Trophoblast cell (in vitro differentiated cells and primary cell): ENCODE measurements at regions not wholly inside any gene's neighbourhood (a gene's known extent, or its start where the extent isn't known, plus 50 kb on each side); places are given as distances from the start of the nearest gene placed in this dataset.

Source experiments
- DNase-seq, 2 donors: peaks; one replicate each; pipeline ENCODE4 v3.0.0-alpha.2; 2016
- H2AFZ ChIP-seq: 2 replicates; pipeline ENCODE4 v1.6.1; 2013; ENCODE audit warnings: low read length, moderate library complexity, mild to moderate bottlenecking; ENCODE audit not compliant: insufficient read depth, poor library complexity
- H2AK5ac ChIP-seq: 2 replicates; pipeline ENCODE4 v1.6.1; 2013; ENCODE audit warnings: mild to moderate bottlenecking, low read length
- H2BK120ac ChIP-seq: 2 replicates; pipeline ENCODE4 v1.6.1; 2013; ENCODE audit warnings: low read length, mild to moderate bottlenecking, moderate library complexity; ENCODE audit not compliant: insufficient read depth, poor library complexity
- H2BK12ac ChIP-seq: 2 replicates; pipeline ENCODE4 v1.6.1; 2013; ENCODE audit warnings: mild to moderate bottlenecking, low read length, moderate library complexity
- H2BK5ac ChIP-seq: 2 replicates; pipeline ENCODE4 v1.6.1; 2013; ENCODE audit warnings: low read length, low read depth, moderate library complexity, mild to moderate bottlenecking; ENCODE audit not compliant: poor library complexity
- H3K14ac ChIP-seq: 2 replicates; pipeline ENCODE4 v1.6.1; 2013; ENCODE audit warnings: mild to moderate bottlenecking, low read length
- H3K18ac ChIP-seq: 2 replicates; pipeline ENCODE4 v1.6.1; 2013; ENCODE audit warnings: mild to moderate bottlenecking, low read length
- H3K23ac ChIP-seq: 2 replicates; pipeline ENCODE4 v1.6.1; 2013; ENCODE audit warnings: low read length
- H3K27ac ChIP-seq: 2 replicates; pipeline ENCODE4 v1.5.1; 2013; ENCODE audit warnings: low read depth, mild to moderate bottlenecking, inconsistent platforms, low read length, moderate library complexity
- H3K27me3 ChIP-seq: 2 replicates; pipeline ENCODE4 v1.6.1; 2013; ENCODE audit warnings: inconsistent platforms, mild to moderate bottlenecking, low read length, moderate library complexity; ENCODE audit not compliant: insufficient read depth
- H3K36me3 ChIP-seq, 2 experiments: 1 replicate in 1 of 2; 2 replicates in 1 of 2; pipeline ENCODE4 v1.6.1; 2013; ENCODE audit warnings: low read length in 2 of 2, mild to moderate bottlenecking in 2 of 2, moderate library complexity in 1 of 2; ENCODE audit not compliant: insufficient read depth in 2 of 2, control insufficient read depth in 1 of 2
- H3K4ac ChIP-seq: 2 replicates; pipeline ENCODE4 v1.6.1; 2013; ENCODE audit warnings: low read depth, mild to moderate bottlenecking, low read length, moderate library complexity
- H3K4me1 ChIP-seq, 2 experiments: 1 replicate in 1 of 2; 2 replicates in 1 of 2; pipeline ENCODE4 v1.6.1; 2013; ENCODE audit warnings: low read length in 2 of 2, mild to moderate bottlenecking in 2 of 2, moderate library complexity in 1 of 2; ENCODE audit not compliant: insufficient read depth in 2 of 2, control insufficient read depth in 1 of 2
- H3K4me2 ChIP-seq: 2 replicates; pipeline ENCODE4 v1.6.1; 2013; ENCODE audit warnings: inconsistent platforms, mild to moderate bottlenecking, low read length, moderate library complexity
- H3K4me3 ChIP-seq: 2 replicates; pipeline ENCODE4 v1.5.1; 2013; ENCODE audit warnings: mild to moderate bottlenecking, low read depth, low read length, inconsistent platforms
- H3K79me1 ChIP-seq: one replicate; pipeline ENCODE4 v1.6.1; 2013; ENCODE audit warnings: low read length
- H3K79me2 ChIP-seq: 2 replicates; pipeline ENCODE4 v1.6.1; 2013; ENCODE audit warnings: low read length, mild to moderate bottlenecking; ENCODE audit not compliant: control insufficient read depth, insufficient read depth, poor library complexity
- H3K9ac ChIP-seq: 2 replicates; pipeline ENCODE4 v1.6.1; 2013; ENCODE audit warnings: mild to moderate bottlenecking, low read length
- H3K9me3 ChIP-seq: 2 replicates; pipeline ENCODE4 v1.6.1; 2013; ENCODE audit warnings: low read depth, mild to moderate bottlenecking, control low read depth, inconsistent platforms, low read length; ENCODE audit not compliant: insufficient read depth
- H4K12ac ChIP-seq: 2 replicates; pipeline ENCODE4 v1.6.1; 2013; ENCODE audit warnings: low read depth, mild to moderate bottlenecking, low read length, moderate library complexity
- H4K8ac ChIP-seq: 2 replicates; pipeline ENCODE4 v1.6.1; 2013; ENCODE audit warnings: low read depth, mild to moderate bottlenecking, low read length, moderate library complexity
- H4K91ac ChIP-seq: one replicate; pipeline ENCODE4 v1.6.1; 2013; ENCODE audit warnings: low read depth, mild to moderate bottlenecking, low read length, moderate library complexity
- WGBS: extraction: QIAGEN DNeasy Blood & Tissue Kit; methylation state at CpG from one replicate; pipeline ENCODE4 v1.1.7; 2013; ENCODE audit warnings: missing lambda C conversion rate; ENCODE audit not compliant: insufficient read length, insufficient coverage; ENCODE audit errors: extremely low coverage; 5-methylcytosine and 5-hydroxymethylcytosine counted together

DNA sequence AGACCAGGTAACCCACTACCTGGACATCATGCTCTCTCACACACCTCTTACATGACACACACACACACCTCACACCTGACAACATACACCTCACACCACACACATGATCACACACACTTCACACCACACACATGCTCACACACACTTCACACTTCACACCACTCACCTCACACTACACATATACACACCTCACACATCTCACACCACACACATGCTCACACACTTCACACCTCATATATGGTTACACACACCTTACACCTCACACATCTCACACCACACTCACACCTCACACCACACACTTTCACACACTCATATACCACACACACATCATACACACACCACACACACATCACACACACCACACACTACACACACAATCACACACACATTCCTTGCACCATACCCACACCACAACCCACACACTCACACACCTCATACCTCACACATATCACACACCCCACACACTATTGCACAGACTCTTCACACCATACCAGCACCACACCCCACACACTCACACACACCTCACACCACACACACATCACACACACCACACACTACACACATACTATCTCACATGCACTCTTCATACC is 98.1 kb upstream of the PIEZO2 start:
- H2BK5ac ChIP-seq: no peak overlapping the region
- no peaks in the 10 kb centered on the region for H3K4me1 ChIP-seq
- H3K4me3 ChIP-seq: peak overlapping the region; percentile 46
- no peaks in the 10 kb centered on the region for H3K27me3 ChIP-seq
- H2AFZ ChIP-seq: no peak overlapping the region
- H3K18ac ChIP-seq: no peak overlapping the region
- no peak overlapping the region for H3K4me2 ChIP-seq
- no peaks in the 10 kb centered on the region for H3K36me3 ChIP-seq
- no peak overlapping the region for H2BK120ac ChIP-seq
- no peak overlapping the region for H3K4ac ChIP-seq
- H2AK5ac ChIP-seq: no peak overlapping the region
- H4K8ac ChIP-seq: no peak overlapping the region
- H3K23ac ChIP-seq: no peak overlapping the region
- H3K14ac ChIP-seq: no peak overlapping the region
- no peak overlapping the region for H4K12ac ChIP-seq
- H3K27ac ChIP-seq: no peak overlapping the region
- no peak overlapping the region for H4K91ac ChIP-seq
- no peak overlapping the region for H2BK12ac ChIP-seq
- H3K9me3 ChIP-seq: peaks cover 6% of the 10 kb centered on the region
- DNase-seq: no peak
- no peak overlapping the region for H3K9ac ChIP-seq
- H3K79me1 ChIP-seq: no peaks in the 10 kb centered on the region
- H3K79me2 ChIP-seq: no peaks in the 10 kb centered on the region

- H3K79me2 ChIP-seq: no peaks in the 10 kb centered on the region
- H2AK5ac ChIP-seq: no peak overlapping the region
- H2BK12ac ChIP-seq: no peak overlapping the region
- no peak overlapping the region for H4K91ac ChIP-seq
- no peak overlapping the region for H2BK5ac ChIP-seq
- no peaks in the 10 kb centered on the region for H3K4me1 ChIP-seq
- H3K4me2 ChIP-seq: no peak overlapping the region
- H3K27me3 ChIP-seq: no peaks in the 10 kb centered on the region
- DNase-seq: no peak
- no peak overlapping the region for H2BK120ac ChIP-seq
- WGBS: no CpG with 5 or more reads among the region's 16 CpGs
- no peak overlapping the region for H3K4ac ChIP-seq
- H3K79me1 ChIP-seq: no peaks in the 10 kb centered on the region
- no peak overlapping the region for H3K14ac ChIP-seq
- no peaks in the 10 kb centered on the region for H3K36me3 ChIP-seq
- H4K8ac ChIP-seq: no peak overlapping the region
- H4K12ac ChIP-seq: no peak overlapping the region
- no peak overlapping the region for H3K27ac ChIP-seq
- H3K18ac ChIP-seq: no peak overlapping the region
- H3K9me3 ChIP-seq: peaks cover 6% of the 10 kb centered on the region
- H3K4me3 ChIP-seq: no peak overlapping the region
- no peak overlapping the region for H3K9ac ChIP-seq
- no peak overlapping the region for H3K23ac ChIP-seq
- no peak overlapping the region for H2AFZ ChIP-seq
Measured at GRCh38 chr18:11246495-11247300, 97.3 kb upstream of the PIEZO2 start.

DNA sequence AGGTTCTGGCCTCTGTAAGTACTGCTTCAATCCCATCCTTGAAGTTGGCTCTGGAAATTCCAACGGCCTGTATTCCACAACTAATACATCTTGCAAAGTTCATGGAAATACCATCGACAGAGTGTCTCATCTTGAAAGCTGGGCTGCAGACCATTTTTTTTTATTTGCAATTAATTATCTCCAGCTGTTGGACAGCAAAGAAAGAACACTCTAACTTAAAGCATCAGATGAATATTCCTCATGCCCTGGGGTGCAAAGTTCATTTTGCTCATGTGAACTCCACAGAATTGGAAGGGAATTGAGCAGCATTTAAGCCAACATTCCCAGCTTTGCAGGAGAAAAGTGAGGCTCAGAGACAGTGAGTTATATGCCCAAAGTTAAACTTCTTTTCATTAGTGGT is 96.5 kb upstream of the PIEZO2 start:
- H2AFZ ChIP-seq: no peak overlapping the region
- H4K12ac ChIP-seq: no peak overlapping the region
- H3K18ac ChIP-seq: no peak overlapping the region
- H3K14ac ChIP-seq: no peak overlapping the region
- H2BK120ac ChIP-seq: no peak overlapping the region
- no peak for DNase-seq
- peaks cover 6% of the 10 kb centered on the region for H3K9me3 ChIP-seq
- H3K23ac ChIP-seq: no peak overlapping the region
- H2BK5ac ChIP-seq: no peak overlapping the region
- WGBS: no CpG with 5 or more reads among the region's 2 CpGs
- no peaks in the 10 kb centered on the region for H3K27me3 ChIP-seq
- H3K4me2 ChIP-seq: no peak overlapping the region
- no peaks in the 10 kb centered on the region for H3K79me1 ChIP-seq
- no peak overlapping the region for H3K4ac ChIP-seq
- H2AK5ac ChIP-seq: no peak overlapping the region
- H2BK12ac ChIP-seq: no peak overlapping the region
- H3K4me1 ChIP-seq: no peaks in the 10 kb centered on the region
- no peak overlapping the region for H4K8ac ChIP-seq
- no peak overlapping the region for H4K91ac ChIP-seq
- H3K79me2 ChIP-seq: no peaks in the 10 kb centered on the region
- no peak overlapping the region for H3K27ac ChIP-seq
- no peak overlapping the region for H3K4me3 ChIP-seq
- no peak overlapping the region for H3K9ac ChIP-seq
- H3K36me3 ChIP-seq: no peaks in the 10 kb centered on the region

- no peak for DNase-seq
- Histone ChIP-seq H3K4ac (no peak overlapping the region), H4K8ac (no peak overlapping the region), H2BK120ac (no peak overlapping the region), H3K27ac (no peak overlapping the region), H3K36me3 (no peaks in the 10 kb centered on the region), H2BK5ac (no peak overlapping the region), H3K9ac (no peak overlapping the region), H3K79me2 (no peaks in the 10 kb centered on the region), H3K9me3 (no peaks in the 10 kb centered on the region), H3K27me3 (no peaks in the 10 kb centered on the region), H3K79me1 (no peaks in the 10 kb centered on the region), H2AFZ (no peak overlapping the region), H3K4me2 (no peak overlapping the region), H3K4me3 (no peak overlapping the region), H2BK12ac (no peak overlapping the region), H4K91ac (no peak overlapping the region), H3K14ac (no peak overlapping the region), H3K23ac (no peak overlapping the region), H3K18ac (no peak overlapping the region), H4K12ac (no peak overlapping the region), H2AK5ac (no peak overlapping the region), H3K4me1 (no peaks in the 10 kb centered on the region)
- WGBS: no CpG with 5 or more reads among the region's 2 CpGs
Measured at GRCh38 chr18:11237484-11237883, 88.1 kb upstream of the PIEZO2 start.
